ENCODE measurements at regions not wholly inside any gene's neighbourhood (a gene's known extent, or its start where the extent isn't known, plus 50 kb on each side); places are given as distances from the start of the nearest gene placed in this dataset.
"Not testable (repeated sequence)": the region's sequence is repeated elsewhere in the genome, so short reads cannot be mapped to it uniquely, and the experiment has no call there.

DNA sequence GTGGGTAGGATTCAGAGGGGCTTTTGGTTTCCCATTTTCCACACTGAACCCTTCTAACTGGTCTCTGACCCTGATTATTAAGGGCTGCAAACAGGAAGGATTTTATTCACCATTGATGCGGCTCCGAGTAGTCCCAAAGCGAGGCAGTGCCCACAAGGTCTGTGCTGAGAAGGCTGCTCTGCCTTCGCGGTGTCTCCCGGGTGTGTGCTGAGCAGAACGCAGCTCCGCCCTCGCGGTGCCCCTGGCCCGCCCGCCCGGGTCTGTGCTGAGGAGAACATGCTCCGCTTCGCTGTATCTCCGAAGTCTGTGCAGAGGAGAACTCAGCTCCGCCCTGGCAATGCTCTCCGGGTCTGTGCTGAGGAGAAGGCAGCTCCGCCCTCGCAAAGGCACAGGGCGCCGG lies 530.7 kb downstream of the FOXD4L4 start:
- TF ChIP-seq, protein P1, sequence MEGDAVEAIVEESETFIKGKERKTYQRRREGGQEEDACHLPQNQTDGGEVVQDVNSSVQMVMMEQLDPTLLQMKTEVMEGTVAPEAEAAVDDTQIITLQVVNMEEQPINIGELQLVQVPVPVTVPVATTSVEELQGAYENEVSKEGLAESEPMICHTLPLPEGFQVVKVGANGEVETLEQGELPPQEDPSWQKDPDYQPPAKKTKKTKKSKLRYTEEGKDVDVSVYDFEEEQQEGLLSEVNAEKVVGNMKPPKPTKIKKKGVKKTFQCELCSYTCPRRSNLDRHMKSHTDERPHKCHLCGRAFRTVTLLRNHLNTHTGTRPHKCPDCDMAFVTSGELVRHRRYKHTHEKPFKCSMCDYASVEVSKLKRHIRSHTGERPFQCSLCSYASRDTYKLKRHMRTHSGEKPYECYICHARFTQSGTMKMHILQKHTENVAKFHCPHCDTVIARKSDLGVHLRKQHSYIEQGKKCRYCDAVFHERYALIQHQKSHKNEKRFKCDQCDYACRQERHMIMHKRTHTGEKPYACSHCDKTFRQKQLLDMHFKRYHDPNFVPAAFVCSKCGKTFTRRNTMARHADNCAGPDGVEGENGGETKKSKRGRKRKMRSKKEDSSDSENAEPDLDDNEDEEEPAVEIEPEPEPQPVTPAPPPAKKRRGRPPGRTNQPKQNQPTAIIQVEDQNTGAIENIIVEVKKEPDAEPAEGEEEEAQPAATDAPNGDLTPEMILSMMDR (IDR thresholded peaks at IDR 0.05) = not testable (repeated sequence)
- not testable (repeated sequence) for TF ChIP-seq POLR2A (IDR thresholded peaks at IDR 0.05)

Measured in esophagus squamous epithelium (tissue), 4 donors.